ENCODE measurements at regions not wholly inside any gene's neighbourhood (a gene's known extent, or its start where the extent isn't known, plus 50 kb on each side); places are given as distances from the start of the nearest gene placed in this dataset.

GRCh38 chr3:194243172-194243837 lies 107.4 kb downstream of the HES1 start:
- H3K27me3 ChIP-seq (ENCODE audit: control insufficient read depth, insufficient read depth, low read length), result no peaks in the 10 kb centered on the region
- H3K36me3 ChIP-seq (ENCODE audit: control insufficient read depth in 2 of 3, insufficient read depth in 3 of 3, low read length in 3 of 3), result no peaks in the 10 kb centered on the region
- intact Hi-C loops (cut with DNase I), result no loop called here
- no peaks in the 10 kb centered on the region for H3K4me1 ChIP-seq (ENCODE audit: control insufficient read depth in 2 of 3, insufficient read depth in 2 of 3, low read depth in 1 of 3, low read length in 3 of 3)
- H3K4me3 ChIP-seq (ENCODE audit: low read length in 3 of 3), result no peak overlapping the region
- no peaks in the 10 kb centered on the region for H3K9me3 ChIP-seq (ENCODE audit: control insufficient read depth in 2 of 3, insufficient read depth in 1 of 3, low read length in 3 of 3)
- H3K27ac ChIP-seq (ENCODE audit: low read depth in 2 of 2, low read length in 2 of 2), result no peak overlapping the region
- no peak overlapping the region for H3K9ac ChIP-seq (ENCODE audit: low read length in 3 of 3)
- no peak for DNase-seq
- TF ChIP-seq CTCF (IDR thresholded peaks at IDR 0.05; ENCODE audit: borderline replicate concordance, extremely low read depth, insufficient read depth), result no peak
- FAIRE-seq, result no peak

- no peak for TF ChIP-seq CTCF (IDR thresholded peaks at IDR 0.05; ENCODE audit: borderline replicate concordance, extremely low read depth, insufficient read depth)
Observed at GRCh38 chr3:194244167-194244566, 107.0 kb downstream of the CPN2 start.

GRCh38 chr3:194245474-194245873 lies 105.7 kb downstream of the CPN2 start:
- intact Hi-C loops (cut with DNase I), result no loop called here
- H3K4me1 ChIP-seq (ENCODE audit: control insufficient read depth in 2 of 3, insufficient read depth in 2 of 3, low read depth in 1 of 3, low read length in 3 of 3), result peaks cover 2 to 7% (median 4%) of the 10 kb centered on the region in 3 donors
- H3K9me3 ChIP-seq (ENCODE audit: control insufficient read depth in 2 of 3, insufficient read depth in 1 of 3, low read length in 3 of 3), result no peaks in the 10 kb centered on the region
- no peak overlapping the region for H3K4me3 ChIP-seq (ENCODE audit: low read length in 3 of 3)
- H3K27me3 ChIP-seq (ENCODE audit: control insufficient read depth, insufficient read depth, low read length), result no peaks in the 10 kb centered on the region
- no peak overlapping the region for H3K27ac ChIP-seq (ENCODE audit: low read depth in 2 of 2, low read length in 2 of 2)
- no peak overlapping the region for H3K9ac ChIP-seq (ENCODE audit: low read length in 3 of 3)
- H3K36me3 ChIP-seq (ENCODE audit: control insufficient read depth in 2 of 3, insufficient read depth in 3 of 3, low read length in 3 of 3), result no peaks in the 10 kb centered on the region
- FAIRE-seq (no peak), DNase-seq (no peak)
- no peak for TF ChIP-seq CTCF (IDR thresholded peaks at IDR 0.05; ENCODE audit: borderline replicate concordance, extremely low read depth, insufficient read depth)

More at GRCh38 chr3:194244167-194244566, 107.0 kb downstream of the CPN2 start:
- DNase-seq (no peak), FAIRE-seq (no peak)
- Histone ChIP-seq H3K4me1 (ENCODE audit: control insufficient read depth in 2 of 3, insufficient read depth in 2 of 3, low read depth in 1 of 3, low read length in 3 of 3) (peaks cover 0 to 2% (median 0%) of the 10 kb centered on the region in 3 donors), H3K9ac (ENCODE audit: low read length in 3 of 3) (no peak overlapping the region), H3K27ac (ENCODE audit: low read depth in 2 of 2, low read length in 2 of 2) (no peak overlapping the region), H3K4me3 (ENCODE audit: low read length in 3 of 3) (no peak overlapping the region), H3K27me3 (ENCODE audit: control insufficient read depth, insufficient read depth, low read length) (no peaks in the 10 kb centered on the region), H3K36me3 (ENCODE audit: control insufficient read depth in 2 of 3, insufficient read depth in 3 of 3, low read length in 3 of 3) (no peaks in the 10 kb centered on the region), H3K9me3 (ENCODE audit: control insufficient read depth in 2 of 3, insufficient read depth in 1 of 3, low read length in 3 of 3) (no peaks in the 10 kb centered on the region)
- intact Hi-C loops (cut with DNase I), result no loop called here

Measured in kidney (tissue), 13 donors.